Esophagus (tissue), 2 donors: ENCODE measurements at regions not wholly inside any gene's neighbourhood (a gene's known extent, or its start where the extent isn't known, plus 50 kb on each side); places are given as distances from the start of the nearest gene placed in this dataset.

Source experiments
- H3K27ac ChIP-seq, 2 donors: one replicate each; pipeline ENCODE4 v1.5.1; 2013; ENCODE audit warnings: low read depth in 2 of 2, mild to moderate bottlenecking in 2 of 2, inconsistent platforms in 1 of 2, low read length in 1 of 2, moderate library complexity in 1 of 2
- H3K27me3 ChIP-seq, 2 donors: one replicate each; pipeline ENCODE4 v1.6.1; 2013; ENCODE audit warnings: low read length in 2 of 2, control low read depth in 1 of 2, mild to moderate bottlenecking in 1 of 2; ENCODE audit not compliant: insufficient read depth in 2 of 2, control insufficient read depth in 1 of 2
- H3K36me3 ChIP-seq, 2 donors: one replicate each; pipeline ENCODE4 v1.6.1; 2013; ENCODE audit warnings: low read length in 1 of 2; ENCODE audit not compliant: control insufficient read depth in 2 of 2, insufficient read depth in 2 of 2
- H3K4me1 ChIP-seq, 2 donors: one replicate each; pipeline ENCODE4 v1.6.1; 2013; ENCODE audit warnings: low read length in 1 of 2; ENCODE audit not compliant: control insufficient read depth in 2 of 2, insufficient read depth in 2 of 2
- H3K4me3 ChIP-seq, 2 donors: one replicate each; pipeline ENCODE4 v1.5.1; 2013; ENCODE audit warnings: low read length in 2 of 2, mild to moderate bottlenecking in 2 of 2, low read depth in 1 of 2, moderate library complexity in 1 of 2
- H3K9me3 ChIP-seq, 2 donors: one replicate each; pipeline ENCODE4 v1.6.1; 2013; ENCODE audit warnings: mild to moderate bottlenecking in 2 of 2, low read depth in 1 of 2, low read length in 1 of 2, moderate library complexity in 1 of 2; ENCODE audit not compliant: control insufficient read depth in 2 of 2, insufficient read depth in 1 of 2
- WGBS, 2 donors: extraction: QIAGEN DNeasy Blood & Tissue Kit; methylation state at CpG; one replicate each; pipeline ENCODE4 v1.1.7; 2013; 5-methylcytosine and 5-hydroxymethylcytosine counted together
- donor health status: healthy with polysubstance abuse.
- donor health status: Bipolar disorder and iron deficiency.

DNA sequence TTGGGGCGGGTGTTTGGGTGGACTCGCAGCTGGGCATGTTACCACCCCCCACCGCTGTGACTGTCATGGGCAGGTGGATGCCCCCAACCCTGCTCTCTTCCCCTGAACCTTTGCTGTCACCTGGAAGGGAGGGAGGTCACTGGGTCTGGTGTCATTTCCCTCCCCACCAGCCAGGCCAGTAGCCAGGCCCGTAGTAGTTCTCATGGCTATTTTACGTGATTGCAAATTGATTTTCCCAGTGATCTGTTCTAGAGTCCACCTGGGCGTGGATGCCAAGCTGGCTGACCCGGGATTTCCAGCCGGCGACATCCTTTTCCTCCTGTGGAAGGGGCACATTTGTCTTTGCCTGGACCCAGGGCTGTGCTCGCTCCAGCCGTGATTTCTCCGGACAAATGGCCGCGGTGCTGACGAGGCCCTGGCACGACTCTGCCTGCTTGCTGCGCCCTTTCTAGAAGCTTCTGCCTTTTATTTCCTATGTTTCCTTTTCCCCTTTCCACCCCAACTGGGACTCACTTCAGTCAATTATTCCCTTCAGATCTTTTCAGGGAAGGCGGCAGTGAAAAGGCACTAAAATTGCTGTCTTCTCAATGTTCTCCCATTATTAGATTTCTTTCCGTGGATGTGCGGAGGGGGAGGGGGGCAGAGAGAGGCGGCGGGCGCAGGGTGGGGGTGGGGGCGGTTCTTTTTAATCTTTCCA is 226.9 kb upstream of the CIBAR2 start:
- Histone ChIP-seq H3K4me3 (no peak overlapping the region), H3K27me3 (no peaks in the 10 kb centered on the region), H3K27ac (no peak overlapping the region), H3K9me3 (no peaks in the 10 kb centered on the region), H3K36me3 (no peaks in the 10 kb centered on the region), H3K4me1 (peaks cover 0 to 11% of the 10 kb centered on the region in 2 donors)
- WGBS, 2 donors: 72 to 78% methylated on average over 24 of the region's 24 CpGs

- H3K4me1 ChIP-seq: no peaks in the 10 kb centered on the region
- WGBS, 2 donors: 77 to 82% methylated on average over 19 of the region's 19 CpGs
- no peak overlapping the region for H3K27ac ChIP-seq
These were observed 229.9 kb upstream of the CIBAR2 start for GRCh38 chr16:85341972-85342695.

DNA sequence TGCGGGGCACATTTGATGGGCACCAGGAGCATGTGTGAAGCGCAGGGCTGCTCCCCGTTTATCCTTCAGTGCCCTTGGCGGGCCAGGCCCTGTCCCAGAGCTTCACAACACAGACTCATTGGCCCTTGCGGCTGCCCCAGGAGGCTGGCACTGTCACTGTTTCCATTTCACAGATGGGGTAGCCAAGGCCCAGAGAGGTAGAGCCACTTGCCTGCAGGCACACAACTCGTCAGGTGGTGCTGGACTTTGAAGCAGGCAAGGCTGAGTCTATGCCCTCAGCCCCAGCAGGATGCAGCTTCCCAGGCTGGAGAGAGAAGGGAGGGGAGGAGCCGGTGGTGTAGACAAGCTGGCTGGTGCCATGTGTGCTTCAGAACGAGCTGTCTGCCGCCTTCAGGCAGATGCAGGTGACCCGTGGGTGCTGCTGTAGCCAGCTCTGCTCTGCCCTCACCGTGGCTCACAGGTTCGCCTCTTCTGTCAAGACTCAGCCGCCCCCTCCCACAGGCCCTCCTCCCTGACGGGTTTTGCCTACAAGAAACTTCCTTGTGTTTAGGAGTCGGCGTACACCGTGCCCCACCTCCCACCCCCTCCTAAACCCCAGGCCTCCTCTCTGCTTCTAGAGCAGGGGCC is 232.3 kb upstream of the CIBAR2 start:
- WGBS, 2 donors: 81 to 92% methylated on average over 17 of the region's 17 CpGs
- H3K27me3 ChIP-seq: no peaks in the 10 kb centered on the region

More at GRCh38 chr16:85341972-85342695, 229.9 kb upstream of the CIBAR2 start:
- Histone ChIP-seq H3K9me3 (no peaks in the 10 kb centered on the region), H3K36me3 (no peaks in the 10 kb centered on the region), H3K27me3 (no peaks in the 10 kb centered on the region), H3K4me3 (no peak overlapping the region)

GRCh38 chr16:85345129-85345639 is 232.9 kb upstream of the CIBAR2 start:
- H3K36me3 ChIP-seq: no peaks in the 10 kb centered on the region
- whole genome bisulfite sequencing, 2 donors: 69 to 86% methylated on average over 7 of the region's 7 CpGs

More for the DNA sequence above, 232.3 kb upstream of the CIBAR2 start:
- H3K36me3 ChIP-seq: no peaks in the 10 kb centered on the region
- no peaks in the 10 kb centered on the region for H3K9me3 ChIP-seq
- peaks cover 0 to under 1% of the 10 kb centered on the region in 2 donors for H3K4me1 ChIP-seq
- no peak overlapping the region for H3K27ac ChIP-seq
- no peak overlapping the region for H3K4me3 ChIP-seq

DNA sequence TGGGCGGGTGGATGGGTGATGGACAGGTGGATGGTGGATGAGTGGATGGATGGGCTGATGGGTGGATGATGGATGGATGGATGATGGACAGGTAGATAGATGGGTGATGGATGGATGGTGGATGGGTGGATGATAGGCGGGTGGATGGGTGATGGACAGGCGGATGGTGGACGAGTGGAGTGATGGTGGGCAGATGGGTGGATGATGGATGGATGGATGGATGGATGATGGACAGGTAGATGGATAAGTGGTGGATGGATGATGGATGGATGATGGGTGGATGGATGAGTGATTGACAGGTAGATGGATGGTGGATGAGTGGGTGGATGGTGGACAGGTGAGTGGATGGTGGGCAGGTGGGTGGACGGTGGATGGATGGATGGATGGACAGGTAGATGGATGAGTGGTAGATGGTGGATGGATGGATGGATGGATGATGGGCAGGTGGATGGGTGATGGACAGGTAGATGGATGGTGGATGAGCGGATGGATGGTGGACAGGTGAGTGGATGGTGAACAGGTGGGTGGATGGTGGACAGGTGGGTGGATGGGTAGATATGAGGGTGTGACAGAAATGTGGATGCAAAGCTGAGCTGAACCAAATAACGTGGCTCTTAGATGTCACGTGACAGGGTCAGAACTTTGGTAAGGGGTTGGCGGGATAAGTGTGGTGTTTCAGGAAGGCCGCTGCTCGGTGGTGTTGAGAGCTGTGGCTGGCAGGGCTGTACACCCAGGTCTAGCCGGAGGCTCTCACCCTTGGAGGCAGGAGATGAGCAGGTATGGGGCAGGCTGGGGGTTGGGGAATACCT is 234.3 kb upstream of the CIBAR2 start:
- peaks cover 0 to 15% of the 10 kb centered on the region in 2 donors for H3K4me1 ChIP-seq
- no peak overlapping the region for H3K4me3 ChIP-seq
- H3K27ac ChIP-seq: no peak overlapping the region
- no peaks in the 10 kb centered on the region for H3K36me3 ChIP-seq
- no peaks in the 10 kb centered on the region for H3K9me3 ChIP-seq
- WGBS, 2 donors: 90% methylated on average over 12 of the region's 12 CpGs
- H3K27me3 ChIP-seq: no peaks in the 10 kb centered on the region

More at GRCh38 chr16:85345129-85345639, 232.9 kb upstream of the CIBAR2 start:
- no peaks in the 10 kb centered on the region for H3K27me3 ChIP-seq
- H3K9me3 ChIP-seq: no peaks in the 10 kb centered on the region
- peaks cover 0 to 6% of the 10 kb centered on the region in 2 donors for H3K4me1 ChIP-seq
- H3K27ac ChIP-seq: no peak overlapping the region
- no peak overlapping the region for H3K4me3 ChIP-seq

GRCh38 chr16:85347213-85347591 is 234.9 kb upstream of the CIBAR2 start:
- no peaks in the 10 kb centered on the region for H3K36me3 ChIP-seq
- no peak overlapping the region for H3K27ac ChIP-seq
- H3K9me3 ChIP-seq: no peaks in the 10 kb centered on the region
- 59 to 63% methylated on average over 11 of the region's 11 CpGs for WGBS, 2 donors
- H3K4me3 ChIP-seq: no peak overlapping the region
- H3K27me3 ChIP-seq: no peaks in the 10 kb centered on the region
- peaks cover 0 to 15% of the 10 kb centered on the region in 2 donors for H3K4me1 ChIP-seq

- Histone ChIP-seq H3K27ac (no peak overlapping the region), H3K9me3 (no peaks in the 10 kb centered on the region), H3K36me3 (no peaks in the 10 kb centered on the region), H3K4me1 (peaks cover 0 to 15% of the 10 kb centered on the region in 2 donors), H3K27me3 (no peaks in the 10 kb centered on the region), H3K4me3 (no peak overlapping the region)
- WGBS, 2 donors: 90 to 95% methylated on average over 12 of the region's 12 CpGs
These were observed 236.0 kb upstream of the CIBAR2 start for GRCh38 chr16:85348065-85348840.

- no peaks in the 10 kb centered on the region for H3K9me3 ChIP-seq
- no peaks in the 10 kb centered on the region for H3K27me3 ChIP-seq
- H3K4me3 ChIP-seq: no peak overlapping the region
- no peaks in the 10 kb centered on the region for H3K36me3 ChIP-seq
- H3K4me1 ChIP-seq: peaks cover 2 to 15% of the 10 kb centered on the region in 2 donors
- 76 to 86% methylated on average over 21 of the region's 21 CpGs for WGBS, 2 donors
- no peak overlapping the region for H3K27ac ChIP-seq
These were observed 236.7 kb upstream of the CIBAR2 start for GRCh38 chr16:85348911-85349334.
